D721Med (cell line): ENCODE measurements at regions not wholly inside any gene's neighbourhood (a gene's known extent, or its start where the extent isn't known, plus 50 kb on each side); places are given as distances from the start of the nearest gene placed in this dataset.

ENCODE experiments used
- DNase-seq: peaks from one replicate; pipeline ENCODE4 v3.0.0; 2011; ENCODE audit warnings: low spot score; ENCODE audit not compliant: insufficient read length
- FAIRE-seq: peaks from 2 replicates; lab custom pipeline; 2011; peaks lifted over from hg19 to GRCh38; lab: Jason Lieb, UNC
- TF ChIP-seq, protein P1 (sequence below): IDR thresholded peaks from 2 replicates; pipeline ENCODE4 v1.5.1; 2012; ENCODE audit warnings: mild to moderate bottlenecking, control low read depth; ENCODE audit not compliant: insufficient read depth; ENCODE audit errors: missing control alignments

DNA sequence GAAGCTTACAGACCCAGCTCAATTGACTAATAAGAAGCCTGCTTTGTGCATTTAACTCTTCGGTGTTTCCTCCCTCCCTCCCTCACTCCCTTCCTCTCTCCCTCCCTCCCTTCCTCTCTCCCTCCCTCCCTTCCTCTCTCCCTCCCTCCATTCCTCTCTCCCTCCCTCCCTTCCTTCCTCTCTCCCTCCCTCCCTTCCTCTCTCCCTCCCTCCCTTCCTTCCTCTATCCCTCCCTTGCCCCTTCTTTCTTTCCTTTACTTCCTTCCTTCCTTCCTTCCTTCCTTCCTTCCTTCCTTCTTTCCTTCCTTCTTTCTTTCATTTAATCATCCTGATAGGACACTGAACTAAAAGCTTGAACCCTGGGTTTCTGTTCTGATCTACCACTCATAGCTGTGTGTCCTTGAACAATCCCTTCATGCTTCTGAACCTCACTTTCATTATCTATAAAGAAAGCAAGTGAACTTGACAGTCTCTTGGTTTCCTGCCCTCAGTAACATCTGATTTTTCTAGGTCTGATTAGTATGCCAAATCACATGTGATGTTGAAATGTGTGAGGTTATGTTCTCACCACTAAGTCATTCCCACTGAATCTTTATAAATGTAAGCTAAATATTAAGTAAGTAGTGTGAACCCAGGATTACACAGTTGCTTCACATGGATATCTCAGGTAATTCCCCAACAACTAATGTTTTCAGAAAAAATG, 132.3 kb upstream of the BMP2 start:
- TF ChIP-seq, protein P1, sequence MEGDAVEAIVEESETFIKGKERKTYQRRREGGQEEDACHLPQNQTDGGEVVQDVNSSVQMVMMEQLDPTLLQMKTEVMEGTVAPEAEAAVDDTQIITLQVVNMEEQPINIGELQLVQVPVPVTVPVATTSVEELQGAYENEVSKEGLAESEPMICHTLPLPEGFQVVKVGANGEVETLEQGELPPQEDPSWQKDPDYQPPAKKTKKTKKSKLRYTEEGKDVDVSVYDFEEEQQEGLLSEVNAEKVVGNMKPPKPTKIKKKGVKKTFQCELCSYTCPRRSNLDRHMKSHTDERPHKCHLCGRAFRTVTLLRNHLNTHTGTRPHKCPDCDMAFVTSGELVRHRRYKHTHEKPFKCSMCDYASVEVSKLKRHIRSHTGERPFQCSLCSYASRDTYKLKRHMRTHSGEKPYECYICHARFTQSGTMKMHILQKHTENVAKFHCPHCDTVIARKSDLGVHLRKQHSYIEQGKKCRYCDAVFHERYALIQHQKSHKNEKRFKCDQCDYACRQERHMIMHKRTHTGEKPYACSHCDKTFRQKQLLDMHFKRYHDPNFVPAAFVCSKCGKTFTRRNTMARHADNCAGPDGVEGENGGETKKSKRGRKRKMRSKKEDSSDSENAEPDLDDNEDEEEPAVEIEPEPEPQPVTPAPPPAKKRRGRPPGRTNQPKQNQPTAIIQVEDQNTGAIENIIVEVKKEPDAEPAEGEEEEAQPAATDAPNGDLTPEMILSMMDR: no peak
- no peak for DNase-seq
- no peak for FAIRE-seq

DNA sequence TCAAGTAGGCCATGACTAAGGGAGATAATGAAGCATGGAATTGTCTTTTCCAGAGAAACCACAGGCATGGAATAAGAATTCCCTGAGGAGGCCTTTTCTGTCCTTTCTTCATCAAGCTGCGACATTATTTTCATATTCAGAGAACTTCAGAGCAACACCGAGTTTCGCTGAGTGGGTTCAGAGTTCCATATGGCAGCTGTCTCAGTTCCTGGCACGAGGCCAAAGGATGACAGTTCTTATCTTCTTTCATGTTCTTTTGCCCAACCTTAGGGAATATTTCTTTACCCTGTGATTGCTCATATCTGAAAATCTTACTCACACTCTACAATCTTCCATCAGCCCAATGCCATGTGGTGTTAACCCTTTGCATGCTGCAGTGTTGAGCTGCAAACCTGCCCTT, 135.3 kb upstream of the BMP2 start:
- DNase-seq: no peak
- no peak for FAIRE-seq
- TF ChIP-seq, protein P1: no peak

DNA sequence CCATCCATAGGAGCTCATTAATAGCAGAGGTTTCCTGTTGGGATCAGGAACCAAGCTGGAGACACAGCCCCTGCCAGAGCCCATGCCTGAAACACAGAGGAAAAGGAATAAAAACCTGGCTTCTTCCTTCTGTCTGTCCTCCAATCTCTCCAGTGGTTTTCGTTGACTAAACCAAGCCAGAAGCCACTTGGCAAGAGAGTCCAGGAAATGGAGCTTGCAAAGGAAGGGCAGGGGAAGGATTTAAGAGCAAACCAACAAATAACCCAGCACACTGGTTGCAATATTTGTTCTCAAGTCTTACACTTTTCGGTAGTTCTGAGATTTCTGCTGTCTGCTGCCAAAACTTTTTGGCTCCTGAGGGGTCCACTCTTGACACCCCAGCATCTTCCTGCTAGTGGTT, 137.0 kb upstream of the BMP2 start:
- FAIRE-seq (no peak), DNase-seq (no peak)
- TF ChIP-seq, protein P1: no peak

DNA sequence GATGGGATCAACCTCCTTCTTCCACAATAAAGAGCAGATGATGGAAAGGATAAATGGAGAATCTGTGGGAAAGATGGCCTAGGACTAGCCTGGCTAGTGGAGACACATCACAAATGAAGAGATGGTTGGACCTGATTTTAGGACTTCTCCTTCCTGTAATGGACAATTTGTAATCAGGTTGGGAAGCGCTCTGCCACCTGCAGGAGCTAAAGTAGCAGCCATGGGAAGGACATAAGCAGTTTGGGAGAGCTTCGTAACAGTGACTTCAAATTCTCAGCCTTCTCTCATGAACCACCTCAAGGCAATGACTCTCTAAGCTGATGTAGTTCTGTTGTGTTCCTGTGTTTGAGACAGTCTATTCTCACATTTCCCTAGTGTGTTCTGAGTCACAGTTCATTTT, 137.9 kb upstream of the BMP2 start:
- TF ChIP-seq, protein P1: no peak
- no peak for DNase-seq

DNA sequence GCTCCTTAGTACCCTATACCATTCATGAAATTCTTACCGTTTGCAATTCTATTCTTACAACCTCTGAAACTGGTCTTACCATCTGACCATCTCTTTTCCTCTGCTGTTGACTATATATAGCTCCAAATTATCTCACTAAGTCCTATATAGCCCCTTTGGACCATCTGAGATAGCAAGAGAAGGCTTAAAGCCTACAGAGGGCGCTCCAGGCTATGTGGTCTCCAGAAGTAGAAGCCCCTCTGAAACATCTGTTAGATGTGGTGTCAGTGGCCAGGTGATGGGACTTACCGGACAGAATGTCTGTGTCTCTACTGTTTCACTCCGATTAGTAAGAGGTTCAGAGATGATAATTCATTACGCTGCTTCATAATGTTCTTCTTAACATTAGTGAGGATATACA, 140.7 kb upstream of the BMP2 start:
- TF ChIP-seq, protein P1: no peak
- no peak for DNase-seq
- no peak for FAIRE-seq

More for the DNA sequence above, 137.9 kb upstream of the BMP2 start:
- no peak for FAIRE-seq

DNA sequence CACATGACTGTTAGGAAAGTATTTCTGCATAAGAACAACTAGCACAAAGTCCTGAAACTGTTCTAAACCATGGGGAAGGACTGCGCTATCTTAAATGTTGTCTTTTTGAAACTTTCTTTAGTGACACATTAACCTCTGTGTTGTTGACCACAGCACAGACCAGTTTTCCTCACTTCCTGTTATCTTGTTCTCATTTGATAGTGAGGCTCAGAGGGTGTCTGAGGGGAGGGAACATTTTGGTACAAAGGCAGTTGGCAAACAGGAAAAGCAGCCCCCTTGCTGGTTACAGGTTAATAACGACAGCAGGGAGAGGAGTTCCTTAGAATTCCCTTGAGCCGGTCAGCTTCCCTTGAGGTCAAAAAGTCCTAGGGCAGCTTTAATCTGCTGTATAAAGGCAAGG, 143.5 kb upstream of the BMP2 start:
- TF ChIP-seq, protein P1: no peak
- FAIRE-seq (no peak), DNase-seq (no peak)

DNA sequence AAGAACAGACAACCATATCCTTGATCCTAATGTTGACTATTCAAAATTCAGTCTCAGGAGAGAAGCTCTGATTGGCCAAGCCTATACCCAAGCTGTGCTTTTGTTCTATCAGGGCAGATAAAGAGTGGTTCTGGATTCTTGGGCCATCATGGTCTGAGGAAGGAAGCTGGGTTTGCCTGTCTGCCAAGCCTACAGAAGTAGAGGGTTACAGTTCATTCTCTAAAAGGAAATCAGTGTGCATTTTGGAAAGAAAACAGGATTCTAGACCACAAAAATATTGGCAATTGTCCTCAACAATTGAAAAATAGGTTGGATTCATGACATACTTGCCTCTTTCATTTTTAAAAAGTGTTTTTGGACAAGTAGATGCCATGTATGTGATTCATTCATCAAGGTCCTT, 145.4 kb upstream of the BMP2 start:
- TF ChIP-seq, protein P1: no peak
- FAIRE-seq: no peak

More for the DNA sequence above, 145.4 kb upstream of the BMP2 start:
- no peak for DNase-seq
